ENCODE measurements at regions not wholly inside any gene's neighbourhood (a gene's known extent, or its start where the extent isn't known, plus 50 kb on each side); places are given as distances from the start of the nearest gene placed in this dataset.
"Not testable (repeated sequence)": the region's sequence is repeated elsewhere in the genome, so short reads cannot be mapped to it uniquely, and the experiment has no call there.

DNA sequence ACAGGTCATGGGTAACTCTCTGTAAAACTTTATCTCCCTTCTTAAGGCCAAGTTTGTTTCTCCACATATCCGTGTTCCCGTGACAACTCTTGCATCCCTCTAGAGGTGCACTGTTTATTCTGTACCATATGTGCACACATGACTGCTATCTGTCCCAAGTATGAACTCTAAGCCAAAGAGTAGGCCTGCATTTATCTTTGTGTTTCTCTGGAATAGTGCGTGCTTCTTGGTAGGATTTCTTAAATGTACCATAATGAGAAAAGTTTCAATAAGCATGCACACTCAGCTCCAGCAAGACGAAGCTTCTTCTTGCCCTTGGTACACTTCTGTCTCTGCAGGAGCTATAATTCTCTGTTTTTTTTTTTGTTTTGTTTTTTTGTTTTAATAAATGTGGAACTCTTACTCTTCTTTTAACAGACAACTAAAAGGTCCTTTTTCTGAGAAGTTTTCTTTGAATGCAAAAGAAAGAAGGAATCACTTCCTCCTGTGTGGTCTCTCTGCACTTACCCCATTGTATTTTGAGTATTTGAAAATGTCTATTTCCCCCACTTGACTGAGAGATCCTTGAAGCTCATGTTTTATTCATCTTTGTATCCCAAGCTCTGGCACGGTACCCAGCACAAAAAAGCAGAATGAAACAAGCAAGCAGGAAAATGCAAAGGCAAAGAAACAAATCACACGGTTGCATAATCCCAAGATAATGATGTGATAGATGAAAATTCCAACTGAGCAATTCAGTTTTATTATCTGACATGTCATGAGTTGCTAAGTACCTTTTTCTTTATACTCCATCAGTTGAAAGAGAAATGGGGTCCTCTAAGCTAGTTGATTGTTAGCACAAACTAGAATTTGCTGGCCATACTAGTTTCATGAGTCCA, 521.9 kb upstream of the BOD1L1 start:
- in situ Hi-C loops (cut with HindIII; ENCODE audit: low sequenced_read_pairs): no loop called here

GRCh38 chr4:14151101-14151500, 523.6 kb upstream of the BOD1L1 start:
- in situ Hi-C loops (cut with HindIII; ENCODE audit: low sequenced_read_pairs): no loop called here

DNA sequence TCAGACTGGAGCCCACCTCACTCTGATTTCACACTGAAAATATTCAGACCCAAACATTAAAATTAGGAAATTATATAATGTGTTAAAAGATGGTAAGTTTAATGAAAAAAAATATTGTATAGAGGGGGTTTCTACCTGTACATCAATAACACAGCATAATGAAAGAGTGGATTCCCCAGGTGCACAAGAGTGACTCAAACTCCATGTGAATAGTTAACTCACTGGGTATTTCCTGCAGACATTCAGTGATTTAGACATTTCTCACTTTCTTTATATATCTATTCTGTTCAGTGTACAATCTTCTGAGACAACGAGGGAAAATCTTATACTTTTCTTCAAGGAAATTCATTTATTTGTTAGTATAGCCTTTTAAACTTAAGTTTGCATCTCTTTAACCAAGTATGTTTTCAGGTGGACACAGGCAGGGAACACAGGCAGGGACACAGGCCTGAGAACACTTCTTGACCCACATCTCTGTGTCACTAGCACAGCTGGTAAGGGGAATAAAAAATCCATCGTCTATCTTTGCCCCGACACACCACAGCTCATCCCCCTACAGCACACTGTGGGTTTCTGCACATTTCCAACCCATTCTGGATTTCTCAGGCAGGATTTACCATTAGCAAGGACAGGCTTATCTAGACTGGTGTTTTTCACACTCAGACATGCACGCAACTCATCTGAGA, 525.5 kb upstream of the BOD1L1 start:
- in situ Hi-C loops (cut with HindIII; ENCODE audit: low sequenced_read_pairs): no loop called here

DNA sequence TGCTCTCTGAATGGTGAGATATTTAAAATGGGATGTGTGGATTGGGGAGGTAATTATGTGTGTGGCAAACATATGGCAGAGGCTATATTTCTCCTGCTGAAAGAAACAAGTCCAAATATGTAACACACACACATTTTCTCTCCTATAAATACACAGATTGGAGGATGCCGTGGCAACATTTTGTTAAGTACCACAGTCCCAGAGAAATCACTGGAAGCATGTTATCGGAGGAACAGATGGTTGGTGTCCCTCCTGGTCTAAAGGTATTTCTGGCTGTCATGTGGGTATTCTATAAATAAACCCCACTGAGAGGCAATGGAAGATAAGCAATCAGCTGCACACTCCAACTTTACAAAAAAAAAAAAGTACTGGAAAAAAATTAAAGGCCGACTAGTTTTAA, 528.3 kb upstream of the BOD1L1 start:
- in situ Hi-C loops (cut with HindIII; ENCODE audit: low sequenced_read_pairs): no loop called here

- in situ Hi-C loops (cut with HindIII; ENCODE audit: low sequenced_read_pairs): no loop called here
Measured at GRCh38 chr4:14157262-14157661, 529.7 kb upstream of the BOD1L1 start.

- in situ Hi-C loops (cut with HindIII; ENCODE audit: low sequenced_read_pairs): no loop called here
Measured at GRCh38 chr4:14165222-14165920, 537.8 kb upstream of the BOD1L1 start.

GRCh38 chr4:14167876-14168510, 540.5 kb upstream of the BOD1L1 start:
- in situ Hi-C loops (cut with HindIII; ENCODE audit: low sequenced_read_pairs): no loop called here

DNA sequence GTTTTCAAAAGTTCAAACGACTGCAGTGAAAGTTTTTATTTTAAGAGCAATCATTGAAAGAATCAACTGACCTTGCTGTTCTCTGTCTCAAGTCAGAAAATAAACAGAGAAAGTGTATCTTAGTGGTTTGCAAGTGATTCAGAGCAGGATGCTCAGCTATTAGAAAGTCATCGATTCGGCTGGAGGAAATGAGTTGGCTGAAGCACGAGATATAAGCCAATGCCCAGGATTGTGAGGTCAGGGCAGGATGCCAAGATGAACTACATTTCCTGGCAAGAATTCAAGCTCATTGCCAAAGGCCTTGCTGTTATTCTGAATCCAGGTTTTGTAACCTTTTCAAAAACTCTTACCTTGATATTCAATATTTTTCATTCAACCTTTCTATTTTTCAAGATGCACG, 541.4 kb upstream of the BOD1L1 start:
- in situ Hi-C loops (cut with HindIII; ENCODE audit: low sequenced_read_pairs): no loop called here

DNA sequence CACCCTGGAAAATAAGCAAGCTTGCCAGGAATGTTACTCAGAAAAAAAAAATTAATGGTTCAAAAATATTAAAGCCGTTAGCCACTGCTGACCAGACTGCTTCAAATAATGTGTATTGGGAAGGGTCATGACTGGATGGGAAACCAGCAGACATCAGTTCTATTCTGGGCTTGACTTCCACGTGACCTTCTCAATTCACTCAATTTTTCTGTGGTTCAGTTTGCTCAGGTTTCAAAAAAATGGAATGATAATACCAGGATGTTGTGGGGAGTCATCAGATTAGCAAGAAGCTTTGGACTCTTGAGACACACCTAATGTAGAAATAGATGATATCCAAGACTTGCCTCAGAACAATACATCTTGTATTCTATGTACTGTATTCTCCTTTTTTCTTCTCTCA, 541.9 kb upstream of the BOD1L1 start:
- in situ Hi-C loops (cut with HindIII; ENCODE audit: low sequenced_read_pairs): no loop called here

GRCh38 chr4:14169940-14170339, 542.4 kb upstream of the BOD1L1 start:
- in situ Hi-C loops (cut with HindIII; ENCODE audit: low sequenced_read_pairs): not testable (repeated sequence)

GRCh38 chr4:14176613-14177012, 549.1 kb upstream of the BOD1L1 start:
- in situ Hi-C loops (cut with HindIII; ENCODE audit: low sequenced_read_pairs): no loop called here

GRCh38 chr4:14177987-14178386, 550.5 kb upstream of the BOD1L1 start:
- in situ Hi-C loops (cut with HindIII; ENCODE audit: low sequenced_read_pairs): no loop called here

DNA sequence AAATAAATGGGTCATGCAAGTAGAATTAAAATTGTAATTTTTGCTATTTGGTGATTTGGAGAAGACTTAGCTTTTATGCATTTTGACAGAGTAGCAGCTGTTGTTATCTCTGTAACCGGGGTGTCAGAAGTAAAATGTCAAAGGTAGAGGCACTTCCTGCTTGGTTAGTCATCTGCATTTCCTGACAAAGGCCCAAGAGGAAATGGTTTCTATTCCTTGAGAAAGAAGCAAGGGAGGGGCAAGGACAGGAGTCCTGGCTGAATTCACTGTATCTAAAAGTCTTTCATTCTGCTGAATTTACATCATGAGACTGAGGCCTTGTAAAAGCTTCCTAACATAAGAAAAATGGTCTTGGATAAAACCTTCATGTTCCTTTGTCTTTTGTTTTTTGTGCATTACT, 550.9 kb upstream of the BOD1L1 start:
- in situ Hi-C loops (cut with HindIII; ENCODE audit: low sequenced_read_pairs): no loop called here

DNA sequence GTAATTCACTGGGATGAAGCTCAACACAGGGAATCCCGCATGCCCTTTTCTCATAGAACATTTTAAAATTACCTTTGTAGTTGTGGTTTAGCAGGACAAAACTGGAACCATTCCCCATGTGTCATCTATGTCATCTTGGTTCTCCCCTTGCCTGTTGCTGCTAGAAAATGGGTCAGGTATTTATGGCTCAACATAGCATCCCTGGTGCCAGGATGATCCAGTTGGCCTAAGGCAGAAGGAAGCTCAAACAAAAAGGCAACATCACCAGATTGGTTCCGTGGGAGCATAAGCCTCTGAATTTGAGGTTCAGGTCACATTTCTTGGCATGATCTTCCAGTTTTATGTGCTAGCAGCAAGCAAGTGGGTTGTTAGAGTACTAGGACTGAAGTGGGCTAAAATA, 552.6 kb upstream of the BOD1L1 start:
- in situ Hi-C loops (cut with HindIII; ENCODE audit: low sequenced_read_pairs): no loop called here

DNA sequence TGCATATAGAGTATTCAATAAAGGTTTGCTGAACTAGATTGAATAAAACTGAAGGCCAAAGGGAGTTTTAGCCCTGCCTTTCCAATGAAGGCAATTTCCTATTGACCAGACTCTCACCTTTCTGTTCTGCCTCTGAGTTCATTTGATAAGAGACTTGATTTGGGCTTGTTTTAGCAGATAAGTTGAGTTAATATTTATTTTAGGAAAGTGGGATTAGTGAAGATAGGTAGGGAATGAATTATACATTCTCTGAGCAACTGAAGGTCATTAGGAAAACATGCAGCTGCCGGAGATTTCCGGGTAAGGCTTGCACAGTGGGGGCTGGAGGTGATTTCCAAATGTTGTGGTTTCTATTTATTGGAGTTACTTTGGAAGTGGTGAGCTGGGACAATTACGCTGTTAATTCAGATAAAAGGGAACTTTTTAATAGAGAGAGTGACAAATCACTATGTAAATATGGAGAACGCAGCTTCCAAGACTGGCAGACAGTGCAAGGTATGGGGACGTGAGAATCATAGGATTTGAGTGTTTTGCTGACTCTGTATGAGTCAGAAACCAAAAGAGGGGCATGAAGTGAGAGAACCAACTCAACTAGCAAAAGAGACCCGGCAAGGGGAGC, 553.6 kb upstream of the BOD1L1 start:
- in situ Hi-C loops (cut with HindIII; ENCODE audit: low sequenced_read_pairs): no loop called here

- in situ Hi-C loops (cut with HindIII; ENCODE audit: low sequenced_read_pairs): no loop called here
Measured at GRCh38 chr4:14182148-14182547, 554.6 kb upstream of the BOD1L1 start.

GRCh38 chr4:14184265-14184664, 556.7 kb upstream of the BOD1L1 start:
- in situ Hi-C loops (cut with HindIII; ENCODE audit: low sequenced_read_pairs): no loop called here

- in situ Hi-C loops (cut with HindIII; ENCODE audit: low sequenced_read_pairs): no loop called here
Measured at GRCh38 chr4:14184767-14185166, 557.2 kb upstream of the BOD1L1 start.

GRCh38 chr4:14188214-14188613, 560.7 kb upstream of the BOD1L1 start:
- in situ Hi-C loops (cut with HindIII; ENCODE audit: low sequenced_read_pairs): no loop called here

- in situ Hi-C loops (cut with HindIII; ENCODE audit: low sequenced_read_pairs): loop anchor here (10.0 kb wide), 1 partner anchor 539 kb away; no protein-coding TSS in a partner anchor
Measured at GRCh38 chr4:14193601-14194000, 566.1 kb upstream of the BOD1L1 start.

DNA sequence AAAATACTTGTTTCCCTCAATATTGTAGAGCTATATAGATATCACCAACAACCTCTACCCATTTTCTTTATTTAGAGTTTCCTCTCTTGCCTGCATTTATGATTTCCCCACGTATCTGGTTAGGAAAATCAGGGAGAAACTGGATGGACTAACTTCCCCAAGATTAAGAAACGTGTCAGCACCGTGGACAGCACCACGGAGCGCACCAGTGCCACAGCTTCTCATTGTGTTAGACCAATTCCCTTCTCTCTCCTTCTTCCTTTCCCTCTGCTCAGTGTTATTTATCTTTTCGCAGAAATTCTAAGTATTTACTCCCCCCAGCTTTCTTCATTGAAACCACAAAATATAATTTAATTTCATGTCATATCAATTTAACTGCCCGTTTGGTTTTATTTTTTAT, 568.6 kb upstream of the BOD1L1 start:
- in situ Hi-C loops (cut with HindIII; ENCODE audit: low sequenced_read_pairs): loop anchor here (10.0 kb wide), 1 partner anchor 541 kb away; no protein-coding TSS in a partner anchor
